Esophagus squamous epithelium (tissue), 4 donors: ENCODE measurements at regions not wholly inside any gene's neighbourhood (a gene's known extent, or its start where the extent isn't known, plus 50 kb on each side); places are given as distances from the start of the nearest gene placed in this dataset.

Source experiments
- CTCF ChIP-seq, 6 experiments: fragments of 450-650 bp in 4 of 6; fragments of 200-600 bp in 2 of 6; sonication (generic) in 2 of 6; IDR thresholded peaks; one replicate each; pipeline ENCODE4 v1.5.1; 2016 to 2019; ENCODE audit warnings: antibody characterized with exemption in 6 of 6, mild to moderate bottlenecking in 4 of 6, moderate library complexity in 4 of 6
- POLR2A ChIP-seq, 4 donors: fragments of 450-650 bp; IDR thresholded peaks; one replicate each; pipeline ENCODE4 v1.6.1; 2017; ENCODE audit warnings: antibody characterized with exemption in 4 of 4, mild to moderate bottlenecking in 4 of 4, moderate library complexity in 3 of 4

GRCh38 chr14:104423701-104424405, 155.7 kb upstream of the C14orf180 start:
- TF ChIP-seq CTCF (IDR thresholded peaks at IDR 0.05): no peak
- no peak for TF ChIP-seq POLR2A (IDR thresholded peaks at IDR 0.05)
